AG09309 (cell line): ENCODE measurements at regions not wholly inside any gene's neighbourhood (a gene's known extent, or its start where the extent isn't known, plus 50 kb on each side); places are given as distances from the start of the nearest gene placed in this dataset.
"Not testable (repeated sequence)": the region's sequence is repeated elsewhere in the genome, so short reads cannot be mapped to it uniquely, and the experiment has no call there.

Experiments
- DNase-seq: peaks from one replicate; pipeline ENCODE4 v3.0.0-alpha.2; 2010; ENCODE audit warnings: low read depth
- H3K4me3 ChIP-seq: 2 replicates; pipeline ENCODE4 v1.5.1; 2011; ENCODE audit warnings: mild to moderate bottlenecking, low read depth, low read length, moderate library complexity; ENCODE audit not compliant: control insufficient read depth
- TF ChIP-seq, protein P1 (sequence below): IDR thresholded peaks from 2 replicates; pipeline ENCODE4 v1.5.1; 2011; ENCODE audit warnings: mild to moderate bottlenecking, low read depth, low read length, inconsistent platforms; ENCODE audit not compliant: insufficient read depth, control insufficient read depth; ENCODE audit errors: missing control alignments

GRCh38 chr4:59700651-59701050, 1499.5 kb upstream of the ADGRL3 start:
- TF ChIP-seq, protein P1, sequence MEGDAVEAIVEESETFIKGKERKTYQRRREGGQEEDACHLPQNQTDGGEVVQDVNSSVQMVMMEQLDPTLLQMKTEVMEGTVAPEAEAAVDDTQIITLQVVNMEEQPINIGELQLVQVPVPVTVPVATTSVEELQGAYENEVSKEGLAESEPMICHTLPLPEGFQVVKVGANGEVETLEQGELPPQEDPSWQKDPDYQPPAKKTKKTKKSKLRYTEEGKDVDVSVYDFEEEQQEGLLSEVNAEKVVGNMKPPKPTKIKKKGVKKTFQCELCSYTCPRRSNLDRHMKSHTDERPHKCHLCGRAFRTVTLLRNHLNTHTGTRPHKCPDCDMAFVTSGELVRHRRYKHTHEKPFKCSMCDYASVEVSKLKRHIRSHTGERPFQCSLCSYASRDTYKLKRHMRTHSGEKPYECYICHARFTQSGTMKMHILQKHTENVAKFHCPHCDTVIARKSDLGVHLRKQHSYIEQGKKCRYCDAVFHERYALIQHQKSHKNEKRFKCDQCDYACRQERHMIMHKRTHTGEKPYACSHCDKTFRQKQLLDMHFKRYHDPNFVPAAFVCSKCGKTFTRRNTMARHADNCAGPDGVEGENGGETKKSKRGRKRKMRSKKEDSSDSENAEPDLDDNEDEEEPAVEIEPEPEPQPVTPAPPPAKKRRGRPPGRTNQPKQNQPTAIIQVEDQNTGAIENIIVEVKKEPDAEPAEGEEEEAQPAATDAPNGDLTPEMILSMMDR = no peak
- no peak overlapping the region for H3K4me3 ChIP-seq
- no peak for DNase-seq

- TF ChIP-seq, protein P1 = no peak
Observed at GRCh38 chr4:59704616-59705015, 1495.5 kb upstream of the ADGRL3 start.

GRCh38 chr4:59712470-59712869, 1487.7 kb upstream of the ADGRL3 start:
- TF ChIP-seq, protein P1 = no peak
- DNase-seq = no peak
- H3K4me3 ChIP-seq = no peak overlapping the region

More at GRCh38 chr4:59704616-59705015, 1495.5 kb upstream of the ADGRL3 start:
- H3K4me3 ChIP-seq = no peak overlapping the region
- DNase-seq = no peak

DNA sequence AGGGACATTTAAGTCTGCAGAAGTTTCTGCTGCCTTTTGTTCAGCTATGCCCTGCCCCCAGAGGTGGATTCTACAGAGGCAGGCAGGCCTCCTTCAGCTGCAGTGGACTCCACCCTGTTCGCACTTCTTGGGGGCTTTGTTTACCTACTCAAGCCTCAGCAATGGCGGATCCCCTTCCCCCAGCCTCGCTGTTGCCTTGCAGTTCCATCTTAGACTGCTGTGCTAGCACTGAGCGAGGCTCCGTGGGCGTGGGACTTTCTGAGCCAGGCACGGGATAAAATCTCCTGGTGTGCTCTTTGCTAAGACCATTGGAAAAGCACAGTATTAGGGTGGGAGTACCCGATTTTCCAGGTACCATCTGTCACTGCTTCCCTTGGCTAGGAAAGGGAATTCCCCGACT, 1475.8 kb upstream of the ADGRL3 start:
- H3K4me3 ChIP-seq, DNase-seq: not testable (repeated sequence)

DNA sequence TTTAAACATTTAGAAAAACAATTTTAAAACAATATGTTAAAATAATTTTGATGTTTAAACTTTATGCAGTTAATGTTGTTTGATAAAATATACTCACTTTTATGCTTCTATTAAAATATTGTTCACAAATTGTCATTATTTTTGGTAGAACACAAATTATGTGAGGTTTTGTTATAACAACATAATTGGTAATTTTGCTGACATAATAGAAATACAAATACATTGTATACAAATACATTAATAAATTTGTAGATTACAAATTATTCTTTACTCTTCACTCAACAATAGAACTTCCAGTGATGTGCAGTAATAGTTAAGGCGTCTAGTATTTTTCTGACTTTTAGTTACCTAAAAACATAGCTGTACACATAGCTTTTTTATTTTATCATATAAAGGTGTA, 1472.4 kb upstream of the ADGRL3 start:
- no peak for DNase-seq
- TF ChIP-seq, protein P1 = no peak
- H3K4me3 ChIP-seq = no peak overlapping the region

DNA sequence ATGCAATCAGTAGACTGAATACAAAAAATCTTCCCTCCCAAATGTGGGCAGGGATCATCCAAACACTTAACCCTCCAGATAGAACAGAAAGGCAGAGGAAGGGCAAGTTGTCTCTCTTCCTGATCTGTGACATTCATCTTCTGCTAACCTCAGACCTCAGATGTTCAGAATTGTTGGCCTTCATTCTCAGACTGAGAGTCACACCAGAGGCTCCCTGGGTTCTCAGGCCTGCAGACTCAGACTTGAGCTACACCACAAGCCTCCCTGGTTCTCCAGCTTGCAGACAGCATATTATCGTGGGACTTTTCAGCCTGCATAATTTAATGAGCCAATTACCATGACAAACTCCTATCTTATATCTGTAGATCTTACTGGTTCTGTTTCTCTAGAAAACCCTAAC, 1471.6 kb upstream of the ADGRL3 start:
- TF ChIP-seq, protein P1 = no peak
- DNase-seq = no peak
- no peak overlapping the region for H3K4me3 ChIP-seq

- no peak overlapping the region for H3K4me3 ChIP-seq
- DNase-seq = no peak
- TF ChIP-seq, protein P1 = no peak
Observed at GRCh38 chr4:59729321-59729720, 1470.8 kb upstream of the ADGRL3 start.
